HFFc6 (cell line): ENCODE measurements at regions not wholly inside any gene's neighbourhood (a gene's known extent, or its start where the extent isn't known, plus 50 kb on each side); places are given as distances from the start of the nearest gene placed in this dataset.
"Not testable (repeated sequence)": the region's sequence is repeated elsewhere in the genome, so short reads cannot be mapped to it uniquely, and the experiment has no call there.

ENCODE experiments used
- DNase-seq: peaks from one replicate; pipeline ENCODE4 v3.0.0-alpha.2; 2018
- H3K27ac Mint-ChIP-seq: 2 replicates; pipeline ENCODE4 v1.8.0; 2020; ENCODE audit warnings: mild to moderate bottlenecking, mixed read lengths
- H3K27me3 Mint-ChIP-seq: 2 replicates; pipeline ENCODE4 v1.8.0; 2021; ENCODE audit warnings: mild to moderate bottlenecking, moderate library complexity, mixed read lengths; ENCODE audit not compliant: insufficient read depth
- H3K36me3 Mint-ChIP-seq: 2 replicates; pipeline ENCODE4 v1.8.0; 2021; ENCODE audit warnings: low read depth, mixed read lengths
- H3K4me1 Mint-ChIP-seq: 2 replicates; pipeline ENCODE4 v1.8.0; 2020; ENCODE audit warnings: low read depth, mixed read lengths
- H3K4me3 Mint-ChIP-seq: 2 replicates; pipeline ENCODE4 v1.8.0; 2020; ENCODE audit warnings: mild to moderate bottlenecking, moderate library complexity, mixed read lengths
- H3K9me3 Mint-ChIP-seq: 2 replicates; pipeline ENCODE4 v1.8.0; 2020; ENCODE audit warnings: mild to moderate bottlenecking, mixed read lengths
- TF ChIP-seq, protein P1 (sequence below): fragments of 200-600 bp; sonication (generic); IDR thresholded peaks from 2 replicates; pipeline ENCODE4 v1.5.0; 2021; ENCODE audit warnings: antibody characterized with exemption, mild to moderate bottlenecking

DNA sequence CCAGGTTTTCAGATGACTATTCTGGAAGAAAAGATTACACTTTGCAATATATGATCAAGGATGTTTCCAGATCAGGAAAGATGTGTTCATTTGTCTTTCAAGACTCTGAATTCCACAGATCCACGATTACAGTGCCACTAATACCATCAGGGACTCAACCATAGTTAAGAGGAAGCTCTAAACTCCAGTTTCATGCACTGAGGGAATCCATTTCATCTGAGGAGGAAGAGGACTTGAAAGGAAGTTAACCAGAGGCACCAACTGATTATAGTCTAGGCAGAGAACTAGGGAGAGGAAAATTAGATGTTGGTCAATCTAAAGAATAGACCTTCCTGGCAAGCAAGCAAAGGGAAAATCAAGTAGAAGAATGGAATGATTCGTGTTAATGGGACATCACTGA lies 218.3 kb upstream of the PRDM1 start:
- Mint-ChIP-seq H3K4me1 (no peaks in the 10 kb centered on the region; the same call in 1 of the 2 replicates), H3K36me3 (no peaks in the 10 kb centered on the region), H3K27me3 (peaks cover 3% of the 10 kb centered on the region), H3K27ac (no peak overlapping the region), H3K4me3 (no peak overlapping the region), H3K9me3 (no peaks in the 10 kb centered on the region)
- DNase-seq: no peak
- TF ChIP-seq, protein P1, sequence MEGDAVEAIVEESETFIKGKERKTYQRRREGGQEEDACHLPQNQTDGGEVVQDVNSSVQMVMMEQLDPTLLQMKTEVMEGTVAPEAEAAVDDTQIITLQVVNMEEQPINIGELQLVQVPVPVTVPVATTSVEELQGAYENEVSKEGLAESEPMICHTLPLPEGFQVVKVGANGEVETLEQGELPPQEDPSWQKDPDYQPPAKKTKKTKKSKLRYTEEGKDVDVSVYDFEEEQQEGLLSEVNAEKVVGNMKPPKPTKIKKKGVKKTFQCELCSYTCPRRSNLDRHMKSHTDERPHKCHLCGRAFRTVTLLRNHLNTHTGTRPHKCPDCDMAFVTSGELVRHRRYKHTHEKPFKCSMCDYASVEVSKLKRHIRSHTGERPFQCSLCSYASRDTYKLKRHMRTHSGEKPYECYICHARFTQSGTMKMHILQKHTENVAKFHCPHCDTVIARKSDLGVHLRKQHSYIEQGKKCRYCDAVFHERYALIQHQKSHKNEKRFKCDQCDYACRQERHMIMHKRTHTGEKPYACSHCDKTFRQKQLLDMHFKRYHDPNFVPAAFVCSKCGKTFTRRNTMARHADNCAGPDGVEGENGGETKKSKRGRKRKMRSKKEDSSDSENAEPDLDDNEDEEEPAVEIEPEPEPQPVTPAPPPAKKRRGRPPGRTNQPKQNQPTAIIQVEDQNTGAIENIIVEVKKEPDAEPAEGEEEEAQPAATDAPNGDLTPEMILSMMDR: no peak

DNA sequence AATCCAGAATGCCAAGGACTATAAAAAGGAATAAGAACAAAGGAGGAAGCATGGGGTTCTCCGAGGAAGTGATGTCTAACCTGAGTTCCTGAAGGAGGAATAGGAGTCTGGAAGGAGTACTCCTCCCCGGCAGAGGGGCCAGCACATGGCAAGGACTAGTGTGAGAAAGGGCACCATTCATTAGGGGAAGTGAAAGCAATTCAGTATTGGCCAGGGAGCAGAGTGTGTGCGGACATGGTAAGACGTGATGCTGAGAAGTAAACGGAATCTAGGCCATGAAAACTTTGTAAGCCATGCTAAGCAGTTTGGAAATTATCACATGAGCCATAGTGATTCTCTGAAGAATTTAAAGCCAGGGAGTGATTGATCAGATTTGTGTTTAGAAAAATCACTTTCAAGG lies 218.9 kb upstream of the PRDM1 start:
- no peak for DNase-seq
- H3K4me1 Mint-ChIP-seq: no peaks in the 10 kb centered on the region
- TF ChIP-seq, protein P1: no peak
- H3K36me3 Mint-ChIP-seq: no peaks in the 10 kb centered on the region
- H3K9me3 Mint-ChIP-seq: no peaks in the 10 kb centered on the region
- no peak overlapping the region for H3K4me3 Mint-ChIP-seq
- peaks cover 3% of the 10 kb centered on the region for H3K27me3 Mint-ChIP-seq
- H3K27ac Mint-ChIP-seq: no peak overlapping the region

DNA sequence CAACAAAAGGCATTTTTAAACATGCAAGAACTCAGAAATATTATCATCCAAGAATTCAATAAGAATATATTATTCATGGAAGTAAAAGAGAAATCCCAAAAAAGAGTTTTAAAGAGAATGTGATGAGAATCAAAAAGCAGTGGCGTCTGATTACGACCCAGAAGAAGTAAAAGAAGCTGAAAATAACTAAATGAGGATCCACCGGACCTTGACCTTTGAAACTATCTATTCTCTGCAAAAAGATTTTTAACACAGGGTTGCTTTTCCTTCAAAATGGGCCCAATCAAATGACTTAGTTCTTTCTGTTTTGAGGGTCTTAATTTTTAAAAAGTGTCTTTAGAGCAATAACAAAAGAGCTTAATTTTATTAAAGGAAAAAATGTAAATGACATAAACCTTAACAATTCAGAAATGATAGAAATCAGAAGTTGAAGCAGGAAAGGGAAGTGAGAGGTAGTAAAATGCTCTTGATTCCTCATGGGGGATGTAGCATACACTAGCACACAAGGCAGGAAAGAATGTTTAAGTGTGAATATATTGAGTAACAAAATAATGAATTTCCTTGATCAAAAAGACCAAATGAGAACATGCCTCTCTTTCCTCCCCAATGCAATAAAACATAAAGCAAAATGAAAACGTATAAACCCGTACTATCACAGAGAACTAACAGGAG lies 223.1 kb upstream of the PRDM1 start:
- DNase-seq: no peak
- Mint-ChIP-seq H3K36me3 (no peaks in the 10 kb centered on the region), H3K9me3 (no peaks in the 10 kb centered on the region), H3K27me3 (peaks cover 3% of the 10 kb centered on the region), H3K27ac (no peak overlapping the region), H3K4me1 (no peaks in the 10 kb centered on the region), H3K4me3 (no peak overlapping the region)
- TF ChIP-seq, protein P1: no peak

DNA sequence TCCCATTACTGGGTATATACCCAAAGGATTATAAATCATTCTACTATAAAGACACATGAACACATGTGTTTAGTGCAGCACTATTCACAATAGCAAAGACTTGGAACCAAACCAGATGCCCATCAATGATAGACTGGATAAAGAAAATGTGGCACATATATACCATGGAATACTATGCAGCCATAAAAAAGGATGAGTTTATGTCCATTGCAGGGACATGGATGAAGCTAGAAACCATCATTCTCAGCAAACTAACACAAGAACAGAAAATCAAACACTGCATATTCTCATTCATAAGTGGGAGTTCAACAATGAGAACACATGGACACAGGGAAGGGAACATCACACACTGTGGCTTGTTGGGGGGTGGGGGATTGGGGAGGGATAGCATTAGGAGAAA lies 225.2 kb upstream of the PRDM1 start:
- not testable (repeated sequence) for H3K27me3 Mint-ChIP-seq, H3K27ac Mint-ChIP-seq, DNase-seq, H3K9me3 Mint-ChIP-seq, H3K4me1 Mint-ChIP-seq, H3K36me3 Mint-ChIP-seq, H3K4me3 Mint-ChIP-seq

DNA sequence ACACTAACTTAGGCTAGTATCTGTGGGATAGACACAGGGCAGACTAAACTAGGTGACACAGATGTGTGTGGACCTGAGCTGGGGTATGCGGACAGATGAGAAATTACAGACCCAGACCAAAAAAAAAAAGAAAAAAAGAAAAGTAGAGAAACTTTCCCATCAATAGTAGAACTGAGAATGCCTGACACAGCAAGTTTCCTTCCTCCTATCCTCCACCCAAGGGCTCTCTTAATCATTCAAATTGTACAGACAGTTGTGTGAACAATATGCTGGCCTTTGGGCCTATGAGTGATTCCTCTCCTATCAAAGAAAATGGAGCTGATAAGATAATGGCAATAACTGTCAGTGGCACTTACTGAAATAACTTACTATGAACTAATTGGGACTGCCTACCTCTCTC lies 226.7 kb upstream of the PRDM1 start:
- Mint-ChIP-seq H3K4me1 (no peaks in the 10 kb centered on the region), H3K27ac (no peak overlapping the region), H3K4me3 (no peak overlapping the region), H3K27me3 (no peaks in the 10 kb centered on the region; the same call in none of the 2 replicates), H3K9me3 (no peaks in the 10 kb centered on the region), H3K36me3 (no peaks in the 10 kb centered on the region)
- TF ChIP-seq, protein P1: no peak
- no peak for DNase-seq

DNA sequence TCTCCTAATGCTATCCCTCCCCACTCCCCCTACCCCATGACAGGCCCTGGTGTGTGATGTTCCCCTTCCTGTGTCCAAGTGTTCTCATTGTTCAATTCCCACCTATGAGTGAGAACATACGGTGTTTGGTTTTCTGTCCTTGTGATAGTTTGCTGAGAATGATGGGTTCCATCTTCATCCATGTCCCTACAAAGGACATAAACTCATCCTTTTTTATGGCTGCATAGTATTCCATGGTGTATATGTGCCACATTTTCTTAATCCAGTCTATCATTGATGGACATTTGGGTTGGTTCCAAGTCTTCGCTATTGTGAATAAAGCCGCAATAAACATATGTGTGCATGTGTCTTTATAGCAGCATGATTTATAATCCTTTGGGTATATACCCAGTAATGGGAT lies 227.5 kb upstream of the PRDM1 start:
- H3K27me3 Mint-ChIP-seq, H3K27ac Mint-ChIP-seq, H3K9me3 Mint-ChIP-seq: not testable (repeated sequence)

DNA sequence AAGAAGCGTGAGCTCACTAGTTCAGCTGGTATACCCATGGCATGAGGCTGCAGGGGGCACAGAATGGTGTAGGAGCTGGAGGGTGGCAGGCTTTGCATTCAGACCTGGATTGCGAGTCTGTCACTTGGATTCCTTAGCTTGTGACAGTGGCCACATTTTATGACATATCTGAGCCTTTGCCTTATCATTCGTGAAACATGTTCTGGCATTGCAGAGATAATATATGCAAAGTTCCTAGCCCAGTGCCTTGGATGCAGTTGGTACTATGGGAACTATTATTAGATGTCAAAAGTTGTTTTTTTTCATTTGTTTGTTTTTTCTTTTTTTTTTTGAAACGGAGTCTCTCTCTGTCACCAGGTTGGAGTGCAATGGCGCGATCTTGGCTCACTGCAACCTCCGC lies 230.7 kb upstream of the PRDM1 start:
- no peaks in the 10 kb centered on the region for H3K9me3 Mint-ChIP-seq

More for the DNA sequence above, 227.5 kb upstream of the PRDM1 start:
- not testable (repeated sequence) for H3K36me3 Mint-ChIP-seq, H3K4me1 Mint-ChIP-seq, H3K4me3 Mint-ChIP-seq, DNase-seq

DNA sequence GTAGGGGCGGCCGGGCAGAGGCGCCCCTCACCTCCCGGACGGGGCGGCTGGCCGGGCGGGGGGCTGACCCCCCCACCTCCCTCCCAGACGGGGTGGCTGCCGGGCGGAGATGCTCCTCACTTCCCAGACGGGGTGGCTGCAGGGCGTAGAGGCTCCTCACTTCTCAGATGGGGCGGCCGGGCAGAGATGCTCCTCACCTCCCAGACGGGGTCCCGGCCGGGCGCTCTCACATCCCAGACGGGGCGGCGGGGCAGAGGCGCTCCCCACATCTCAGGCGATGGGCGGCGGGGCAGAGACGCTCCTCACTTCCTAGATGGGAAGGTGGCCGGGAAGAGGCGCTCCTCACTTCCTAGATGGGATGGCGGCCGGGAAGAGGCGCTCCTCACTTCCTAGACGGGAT lies 232.2 kb upstream of the PRDM1 start:
- H3K4me3 Mint-ChIP-seq, H3K27ac Mint-ChIP-seq, H3K27me3 Mint-ChIP-seq, DNase-seq, H3K36me3 Mint-ChIP-seq, H3K9me3 Mint-ChIP-seq: not testable (repeated sequence)
- H3K4me1 Mint-ChIP-seq: peaks cover 19% of the 10 kb centered on the region

More for the DNA sequence above, 230.7 kb upstream of the PRDM1 start:
- DNase-seq: no peak
- Mint-ChIP-seq H3K4me1 (peaks cover 10% of the 10 kb centered on the region), H3K4me3 (no peak overlapping the region), H3K27me3 (no peaks in the 10 kb centered on the region; the same call in none of the 2 replicates), H3K27ac (no peak overlapping the region), H3K36me3 (no peaks in the 10 kb centered on the region)
- TF ChIP-seq, protein P1: no peak
